Prostate gland (tissue), 2 donors: ENCODE measurements at regions not wholly inside any gene's neighbourhood (a gene's known extent, or its start where the extent isn't known, plus 50 kb on each side); places are given as distances from the start of the nearest gene placed in this dataset.

Source experiments
- CTCF ChIP-seq, 4 experiments: fragments of 200-600 bp in 2 of 4; fragments of 450-650 bp in 2 of 4; sonication (generic) in 2 of 4; IDR thresholded peaks; 1 replicate in 3 of 4; 2 replicates in 1 of 4; pipeline ENCODE4 v1.5.1; 2016 to 2019; ENCODE audit warnings: antibody characterized with exemption in 4 of 4, mild to moderate bottlenecking in 2 of 4, moderate library complexity in 2 of 4
- POLR2A ChIP-seq: fragments of 450-650 bp; IDR thresholded peaks from one replicate; pipeline ENCODE4 v1.6.1; 2016; ENCODE audit warnings: antibody characterized with exemption, mild to moderate bottlenecking

DNA sequence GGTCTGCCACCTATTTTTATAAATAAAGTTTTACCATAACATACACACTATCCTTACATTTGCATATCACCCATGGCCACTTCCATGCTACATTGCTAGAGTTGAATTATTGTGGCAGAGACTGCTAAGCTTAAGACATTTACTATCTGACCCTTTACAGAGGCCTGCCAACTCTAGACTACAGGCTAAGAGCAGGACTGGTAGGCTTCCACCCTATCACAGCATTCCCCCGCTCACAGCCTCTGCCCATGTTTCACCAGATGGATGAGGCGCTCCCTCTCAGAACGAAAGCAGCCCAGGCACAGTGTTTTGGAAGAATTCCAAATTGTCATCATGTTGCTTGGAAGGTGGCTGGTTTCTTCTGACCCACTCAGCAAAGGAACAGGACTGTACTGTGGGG is 91.7 kb upstream of the SLC35G4 start:
- TF ChIP-seq POLR2A: no peak
- no peak for TF ChIP-seq CTCF (IDR thresholded peaks at IDR 0.05)
